ENCODE measurements at regions not wholly inside any gene's neighbourhood (a gene's known extent, or its start where the extent isn't known, plus 50 kb on each side); places are given as distances from the start of the nearest gene placed in this dataset.

GRCh38 chr3:166303681-166304080, 466.5 kb upstream of the BCHE start:
- TF ChIP-seq POLR2A (IDR thresholded peaks at IDR 0.05; ENCODE audit: low read depth, low read length) (no peak), TAF1 (IDR thresholded peaks at IDR 0.05; ENCODE audit: low read depth, low read length) (no peak), SPI1 (IDR thresholded peaks at IDR 0.05; ENCODE audit: low read depth, low read length) (no peak), POLR2AphosphoS5 (IDR thresholded peaks at IDR 0.05; ENCODE audit: low read depth, low read length) (no peak)
